ENCODE measurements at regions not wholly inside any gene's neighbourhood (a gene's known extent, or its start where the extent isn't known, plus 50 kb on each side); places are given as distances from the start of the nearest gene placed in this dataset.

DNA sequence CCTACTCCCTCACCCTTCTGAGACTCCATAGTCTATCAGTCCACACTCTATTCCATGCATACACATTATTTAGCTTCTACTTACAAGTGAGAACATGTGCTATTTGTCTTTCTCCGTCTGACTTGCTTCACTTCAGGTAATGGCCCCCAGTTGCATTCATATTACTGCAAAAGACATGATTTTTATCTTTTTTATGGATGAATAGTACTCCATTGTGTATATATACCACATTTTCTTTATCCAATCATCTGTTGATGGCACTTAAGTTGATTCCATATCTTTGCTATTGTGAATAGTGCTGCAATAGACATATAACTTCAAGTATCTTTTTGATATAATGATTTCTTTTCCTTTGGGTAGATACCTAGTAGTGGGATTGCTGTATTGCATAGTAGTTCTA, 171.8 kb downstream of the DACT1 start:
- Histone ChIP-seq H3K4me3 (replicated peaks in 1 of 3; ENCODE audit: low read depth in 2 of 3, low read length in 3 of 3) (no peak overlapping the region), H3K4me2 (replicated peaks; ENCODE audit: extremely low read depth, low read length, poor library complexity, severe bottlenecking) (no peak overlapping the region), H4K20me1 (ENCODE audit: insufficient read depth, low read length) (no peaks in the 10 kb centered on the region), H3K36me3 (replicated peaks in 1 of 2; ENCODE audit: control insufficient read depth in 1 of 2, insufficient read depth in 2 of 2, low read length in 2 of 2) (no peaks in the 10 kb centered on the region), H3K9me3 (replicated peaks in 1 of 2; ENCODE audit: control insufficient read depth in 1 of 2, insufficient read depth in 1 of 2, low read length in 2 of 2) (no peaks in the 10 kb centered on the region), H3K79me2 (ENCODE audit: insufficient read depth, low read length) (no peaks in the 10 kb centered on the region), H2AFZ (ENCODE audit: insufficient read depth, low read depth, low read length, poor library complexity, severe bottlenecking) (no peak overlapping the region), H3K27me3 (ENCODE audit: control insufficient read depth in 2 of 2, insufficient read depth in 2 of 2, low read length in 2 of 2) (no peaks in the 10 kb centered on the region), H3K9ac (ENCODE audit: insufficient read depth, low read length, poor library complexity, severe bottlenecking) (no peak overlapping the region), H3K4me1 (ENCODE audit: control insufficient read depth in 1 of 2, insufficient read depth in 2 of 2, low read length in 2 of 2) (peaks cover 0 to 10% of the 10 kb centered on the region in 2 donors), H3K27ac (ENCODE audit: low read depth in 1 of 2, low read length in 2 of 2) (no peak overlapping the region)
- Mint-ChIP-seq H3K27ac (no peak overlapping the region), H3K4me1 (peaks cover 11% of the 10 kb centered on the region), H3K27me3 (ENCODE audit: low read depth in 3 of 3) (no peaks in the 10 kb centered on the region), H3K36me3 (no peaks in the 10 kb centered on the region), H3K9me3 (peaks cover 0 to 2% (median 0%) of the 10 kb centered on the region in 7 donors), H3K4me3 (no peak overlapping the region)
- intact Hi-C loops (cut with micrococcal nuclease) = no loop called here
- WGBS (ENCODE audit: insufficient coverage) = no CpG with 5 or more reads among the region's 1 CpG
- DNase-seq = no peak
- TF ChIP-seq, protein P1, sequence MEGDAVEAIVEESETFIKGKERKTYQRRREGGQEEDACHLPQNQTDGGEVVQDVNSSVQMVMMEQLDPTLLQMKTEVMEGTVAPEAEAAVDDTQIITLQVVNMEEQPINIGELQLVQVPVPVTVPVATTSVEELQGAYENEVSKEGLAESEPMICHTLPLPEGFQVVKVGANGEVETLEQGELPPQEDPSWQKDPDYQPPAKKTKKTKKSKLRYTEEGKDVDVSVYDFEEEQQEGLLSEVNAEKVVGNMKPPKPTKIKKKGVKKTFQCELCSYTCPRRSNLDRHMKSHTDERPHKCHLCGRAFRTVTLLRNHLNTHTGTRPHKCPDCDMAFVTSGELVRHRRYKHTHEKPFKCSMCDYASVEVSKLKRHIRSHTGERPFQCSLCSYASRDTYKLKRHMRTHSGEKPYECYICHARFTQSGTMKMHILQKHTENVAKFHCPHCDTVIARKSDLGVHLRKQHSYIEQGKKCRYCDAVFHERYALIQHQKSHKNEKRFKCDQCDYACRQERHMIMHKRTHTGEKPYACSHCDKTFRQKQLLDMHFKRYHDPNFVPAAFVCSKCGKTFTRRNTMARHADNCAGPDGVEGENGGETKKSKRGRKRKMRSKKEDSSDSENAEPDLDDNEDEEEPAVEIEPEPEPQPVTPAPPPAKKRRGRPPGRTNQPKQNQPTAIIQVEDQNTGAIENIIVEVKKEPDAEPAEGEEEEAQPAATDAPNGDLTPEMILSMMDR (IDR thresholded peaks at IDR 0.05) = no peak

DNA sequence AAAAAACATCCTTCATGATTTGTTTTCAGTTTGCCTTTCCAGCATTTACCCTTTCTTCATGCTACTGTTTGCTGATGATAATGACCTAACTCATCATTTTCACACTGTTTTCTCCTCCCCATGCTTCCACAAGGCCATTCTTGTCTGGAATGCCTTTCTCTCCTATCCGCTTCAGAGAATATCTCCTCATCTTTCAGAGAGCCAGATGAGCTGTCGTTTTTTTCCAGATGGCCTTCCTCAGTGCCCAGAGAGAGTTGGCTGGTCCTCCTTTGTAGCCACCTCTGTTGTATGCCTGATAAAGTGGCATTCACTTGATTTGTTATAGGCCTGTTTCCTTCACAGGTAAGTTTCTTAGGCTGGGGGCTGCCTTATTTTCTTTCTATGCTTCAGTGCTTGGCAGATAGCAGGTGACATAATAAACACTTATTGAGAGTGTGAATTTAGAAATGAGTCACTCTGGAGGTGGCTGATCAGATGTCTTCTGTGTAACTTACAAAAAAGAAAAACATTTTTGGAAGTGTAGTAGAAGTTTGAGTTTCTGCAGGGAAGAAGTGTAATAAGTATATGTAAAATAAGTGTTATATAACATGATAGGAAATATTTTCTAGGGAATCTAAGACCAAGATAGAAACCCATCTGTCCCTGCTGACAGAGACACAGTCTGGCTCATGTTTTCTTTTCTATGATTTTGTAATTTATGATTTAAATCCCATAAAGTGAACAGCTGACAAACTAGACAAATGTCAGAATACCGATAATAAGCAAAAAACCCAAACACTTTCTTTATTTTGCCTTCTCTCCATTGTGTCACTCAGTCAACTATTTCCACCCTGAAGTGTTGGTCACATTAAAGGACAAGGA, 174.5 kb downstream of the DACT1 start:
- no peaks in the 10 kb centered on the region for H3K27me3 ChIP-seq (ENCODE audit: control insufficient read depth in 2 of 2, insufficient read depth in 2 of 2, low read length in 2 of 2)
- H3K27ac ChIP-seq (ENCODE audit: low read depth in 1 of 2, low read length in 2 of 2) = no peak overlapping the region
- no peaks in the 10 kb centered on the region for H3K36me3 Mint-ChIP-seq
- H3K9ac ChIP-seq (ENCODE audit: insufficient read depth, low read length, poor library complexity, severe bottlenecking) = no peak overlapping the region
- H4K20me1 ChIP-seq (ENCODE audit: insufficient read depth, low read length) = no peaks in the 10 kb centered on the region
- DNase-seq = no peak
- peaks cover 2% of the 10 kb centered on the region for H3K4me1 Mint-ChIP-seq
- no peaks in the 10 kb centered on the region for H3K79me2 ChIP-seq (ENCODE audit: insufficient read depth, low read length)
- TF ChIP-seq, protein P1 (IDR thresholded peaks at IDR 0.05) = no peak
- H3K4me1 ChIP-seq (ENCODE audit: control insufficient read depth in 1 of 2, insufficient read depth in 2 of 2, low read length in 2 of 2) = peaks cover 0 to 2% of the 10 kb centered on the region in 2 donors
- peaks cover 0 to 2% (median 0%) of the 10 kb centered on the region in 7 donors for H3K9me3 Mint-ChIP-seq
- no CpG with 5 or more reads among the region's 3 CpGs for WGBS (ENCODE audit: insufficient coverage)
- H3K27me3 Mint-ChIP-seq (ENCODE audit: low read depth in 3 of 3) = no peaks in the 10 kb centered on the region
- intact Hi-C loops (cut with micrococcal nuclease) = no loop called here
- H2AFZ ChIP-seq (ENCODE audit: insufficient read depth, low read depth, low read length, poor library complexity, severe bottlenecking) = no peak overlapping the region
- no peaks in the 10 kb centered on the region for H3K9me3 ChIP-seq (replicated peaks in 1 of 2; ENCODE audit: control insufficient read depth in 1 of 2, insufficient read depth in 1 of 2, low read length in 2 of 2)
- H3K4me3 Mint-ChIP-seq = no peak overlapping the region
- no peak overlapping the region for H3K27ac Mint-ChIP-seq
- no peaks in the 10 kb centered on the region for H3K36me3 ChIP-seq (replicated peaks in 1 of 2; ENCODE audit: control insufficient read depth in 1 of 2, insufficient read depth in 2 of 2, low read length in 2 of 2)
- no peak overlapping the region for H3K4me3 ChIP-seq (replicated peaks in 1 of 3; ENCODE audit: low read depth in 2 of 3, low read length in 3 of 3)
- no peak overlapping the region for H3K4me2 ChIP-seq (replicated peaks; ENCODE audit: extremely low read depth, low read length, poor library complexity, severe bottlenecking)

All from CD14-positive monocyte (primary cell).